Parathyroid adenoma (tissue), 2 donors: ENCODE measurements at regions not wholly inside any gene's neighbourhood (a gene's known extent, or its start where the extent isn't known, plus 50 kb on each side); places are given as distances from the start of the nearest gene placed in this dataset.

Experiments
- H2AFZ ChIP-seq: fragments of 300-600 bp; sonication (generic); one replicate; pipeline ENCODE4 v1.7.0; 2017; ENCODE audit warnings: antibody characterized with exemption, mild to moderate bottlenecking
- H3K27ac ChIP-seq: fragments of 300-600 bp; sonication (generic); one replicate; pipeline ENCODE4 v1.7.0; 2017
- H3K27me3 ChIP-seq: fragments of 300-600 bp; sonication (generic); one replicate; pipeline ENCODE4 v1.7.0; 2017; ENCODE audit warnings: low read length; ENCODE audit not compliant: control insufficient read depth, insufficient read depth
- H3K36me3 ChIP-seq: fragments of 300-600 bp; sonication (generic); one replicate; pipeline ENCODE4 v1.7.0; 2017; ENCODE audit warnings: low read length; ENCODE audit not compliant: control insufficient read depth, insufficient read depth
- H3K4me1 ChIP-seq: fragments of 300-600 bp; sonication (generic); one replicate; pipeline ENCODE4 v1.7.0; 2017; ENCODE audit warnings: control low read depth
- H3K4me2 ChIP-seq: fragments of 300-600 bp; sonication (generic); one replicate; pipeline ENCODE4 v1.7.0; 2017; ENCODE audit warnings: low read length
- H3K4me3 ChIP-seq: fragments of 300-600 bp; sonication (generic); one replicate; pipeline ENCODE4 v1.7.0; 2017; ENCODE audit warnings: low read depth, low read length
- H3K79me2 ChIP-seq: fragments of 300-600 bp; sonication (generic); one replicate; pipeline ENCODE4 v1.7.0; 2017; ENCODE audit warnings: control low read depth
- H3K9ac ChIP-seq: fragments of 300-600 bp; sonication (generic); one replicate; pipeline ENCODE4 v1.7.0; 2017; ENCODE audit warnings: mild to moderate bottlenecking
- H3K9me3 ChIP-seq: fragments of 300-600 bp; sonication (generic); one replicate; pipeline ENCODE4 v1.7.0; 2017; ENCODE audit warnings: low read length; ENCODE audit not compliant: control insufficient read depth
- TF ChIP-seq, protein P1 (sequence below): fragments of 300-600 bp; sonication (generic); IDR thresholded peaks from one replicate; pipeline ENCODE4 v1.7.0; 2017; ENCODE audit warnings: antibody characterized with exemption, mild to moderate bottlenecking
- donor health status: primary hyperparathyroidism.

DNA sequence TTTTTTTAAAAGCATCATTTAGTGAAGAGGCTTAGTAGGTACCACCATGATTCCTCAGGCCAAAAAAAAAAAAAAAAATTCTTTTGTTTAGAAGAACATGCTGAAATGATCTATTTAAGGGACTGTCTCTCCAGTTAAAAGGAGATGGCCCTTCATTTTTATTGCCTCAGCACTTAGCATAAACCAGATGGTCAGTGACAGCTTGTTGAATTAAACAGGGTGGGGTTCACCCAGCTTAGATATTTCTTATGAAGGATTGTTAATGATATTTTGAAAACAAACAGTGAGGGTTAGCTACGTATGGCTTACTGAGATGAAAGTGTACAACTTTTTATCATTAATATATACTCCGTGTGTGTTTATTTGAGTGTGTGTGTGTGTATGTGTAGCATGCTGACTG is 203.7 kb downstream of the FAM181B start:
- Histone ChIP-seq H3K36me3 (no peaks in the 10 kb centered on the region), H3K79me2 (no peaks in the 10 kb centered on the region), H3K4me1 (no peaks in the 10 kb centered on the region), H3K9ac (no peak overlapping the region), H3K4me3 (no peak overlapping the region), H3K27ac (no peak overlapping the region), H3K27me3 (no peaks in the 10 kb centered on the region), H3K9me3 (no peaks in the 10 kb centered on the region), H3K4me2 (no peak overlapping the region), H2AFZ (no peak overlapping the region)
- TF ChIP-seq, protein P1, sequence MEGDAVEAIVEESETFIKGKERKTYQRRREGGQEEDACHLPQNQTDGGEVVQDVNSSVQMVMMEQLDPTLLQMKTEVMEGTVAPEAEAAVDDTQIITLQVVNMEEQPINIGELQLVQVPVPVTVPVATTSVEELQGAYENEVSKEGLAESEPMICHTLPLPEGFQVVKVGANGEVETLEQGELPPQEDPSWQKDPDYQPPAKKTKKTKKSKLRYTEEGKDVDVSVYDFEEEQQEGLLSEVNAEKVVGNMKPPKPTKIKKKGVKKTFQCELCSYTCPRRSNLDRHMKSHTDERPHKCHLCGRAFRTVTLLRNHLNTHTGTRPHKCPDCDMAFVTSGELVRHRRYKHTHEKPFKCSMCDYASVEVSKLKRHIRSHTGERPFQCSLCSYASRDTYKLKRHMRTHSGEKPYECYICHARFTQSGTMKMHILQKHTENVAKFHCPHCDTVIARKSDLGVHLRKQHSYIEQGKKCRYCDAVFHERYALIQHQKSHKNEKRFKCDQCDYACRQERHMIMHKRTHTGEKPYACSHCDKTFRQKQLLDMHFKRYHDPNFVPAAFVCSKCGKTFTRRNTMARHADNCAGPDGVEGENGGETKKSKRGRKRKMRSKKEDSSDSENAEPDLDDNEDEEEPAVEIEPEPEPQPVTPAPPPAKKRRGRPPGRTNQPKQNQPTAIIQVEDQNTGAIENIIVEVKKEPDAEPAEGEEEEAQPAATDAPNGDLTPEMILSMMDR, result no peak

- Histone ChIP-seq H3K4me1 (no peaks in the 10 kb centered on the region), H3K79me2 (no peaks in the 10 kb centered on the region), H3K4me2 (no peak overlapping the region), H3K9me3 (no peaks in the 10 kb centered on the region), H3K36me3 (no peaks in the 10 kb centered on the region), H3K4me3 (no peak overlapping the region), H2AFZ (no peak overlapping the region), H3K27ac (no peak overlapping the region), H3K27me3 (no peaks in the 10 kb centered on the region), H3K9ac (no peak overlapping the region)
- TF ChIP-seq, protein P1, result no peak
These were observed 206.5 kb downstream of the FAM181B start for GRCh38 chr11:82527081-82527584.

GRCh38 chr11:82523141-82523540 is 210.5 kb downstream of the FAM181B start:
- H3K4me3 ChIP-seq, result no peak overlapping the region
- H3K36me3 ChIP-seq, result no peaks in the 10 kb centered on the region
- no peak overlapping the region for H2AFZ ChIP-seq
- no peaks in the 10 kb centered on the region for H3K27me3 ChIP-seq
- no peaks in the 10 kb centered on the region for H3K9me3 ChIP-seq
- no peak overlapping the region for H3K9ac ChIP-seq
- H3K4me1 ChIP-seq, result no peaks in the 10 kb centered on the region
- H3K79me2 ChIP-seq, result no peaks in the 10 kb centered on the region
- H3K27ac ChIP-seq, result no peak overlapping the region
- TF ChIP-seq, protein P1, result no peak
- no peak overlapping the region for H3K4me2 ChIP-seq

GRCh38 chr11:82521427-82521826 is 212.2 kb downstream of the FAM181B start:
- no peak overlapping the region for H3K9ac ChIP-seq
- H3K36me3 ChIP-seq, result no peaks in the 10 kb centered on the region
- no peaks in the 10 kb centered on the region for H3K27me3 ChIP-seq
- no peaks in the 10 kb centered on the region for H3K4me1 ChIP-seq
- TF ChIP-seq, protein P1, result no peak
- H2AFZ ChIP-seq, result no peak overlapping the region
- no peak overlapping the region for H3K27ac ChIP-seq
- no peak overlapping the region for H3K4me3 ChIP-seq
- no peaks in the 10 kb centered on the region for H3K79me2 ChIP-seq
- no peak overlapping the region for H3K4me2 ChIP-seq
- H3K9me3 ChIP-seq, result no peaks in the 10 kb centered on the region

GRCh38 chr11:82507288-82507687 is 226.4 kb downstream of the FAM181B start:
- Histone ChIP-seq H3K27me3 (no peaks in the 10 kb centered on the region), H3K9me3 (no peaks in the 10 kb centered on the region), H3K27ac (no peak overlapping the region), H3K36me3 (no peaks in the 10 kb centered on the region), H3K4me1 (no peaks in the 10 kb centered on the region), H3K4me2 (no peak overlapping the region), H3K9ac (no peak overlapping the region), H3K4me3 (no peak overlapping the region), H3K79me2 (no peaks in the 10 kb centered on the region), H2AFZ (no peak overlapping the region)
- TF ChIP-seq, protein P1, result no peak
